ENCODE measurements at regions not wholly inside any gene's neighbourhood (a gene's known extent, or its start where the extent isn't known, plus 50 kb on each side); places are given as distances from the start of the nearest gene placed in this dataset.

DNA sequence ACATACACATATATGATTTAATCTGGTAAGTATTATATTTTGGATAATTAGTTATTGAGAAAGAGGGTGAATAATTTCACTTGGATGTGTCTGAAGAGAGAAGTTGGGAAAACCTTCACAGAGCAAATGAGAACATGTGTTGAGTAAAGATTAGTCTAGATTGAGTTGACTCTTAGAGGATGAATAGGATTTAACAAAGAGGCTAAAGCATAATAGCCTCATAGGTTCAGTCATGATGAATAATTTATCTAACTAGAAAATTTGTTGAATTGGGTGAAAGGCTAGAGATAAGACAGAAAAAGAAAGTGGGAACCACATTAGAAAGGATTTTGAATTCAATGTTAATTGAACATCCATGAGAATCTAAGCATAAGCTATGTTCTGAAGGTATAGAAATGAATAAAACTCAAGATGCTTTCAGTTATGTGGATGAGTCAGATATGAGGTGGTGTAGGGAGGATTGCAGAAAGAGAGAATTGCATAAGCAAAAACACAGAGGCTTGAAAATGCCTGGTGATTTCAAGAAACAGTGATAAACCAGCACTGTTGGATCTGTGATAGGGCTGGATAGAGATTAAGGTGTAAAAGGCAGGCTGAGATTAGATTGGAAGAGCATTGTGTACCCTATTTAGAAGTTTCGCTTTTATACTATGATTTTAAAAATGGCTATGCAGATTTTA, 207.6 kb upstream of the NR3C2 start:
- TF ChIP-seq POLR2A (IDR thresholded peaks at IDR 0.05; ENCODE audit: low read depth, low read length): no peak
- TF ChIP-seq POLR2AphosphoS5 (IDR thresholded peaks at IDR 0.05; ENCODE audit: low read depth, low read length): no peak
- no peak for TF ChIP-seq TAF1 (IDR thresholded peaks at IDR 0.05; ENCODE audit: low read depth, low read length)
- TF ChIP-seq SPI1 (IDR thresholded peaks at IDR 0.05; ENCODE audit: low read depth, low read length): no peak
- no peak for TF ChIP-seq POU2F2 (IDR thresholded peaks at IDR 0.05; ENCODE audit: low read depth, low read length)
- TF ChIP-seq PAX5 (IDR thresholded peaks at IDR 0.05; ENCODE audit: insufficient read depth, low read length, severe bottlenecking): no peak
